ENCODE measurements at regions not wholly inside any gene's neighbourhood (a gene's known extent, or its start where the extent isn't known, plus 50 kb on each side); places are given as distances from the start of the nearest gene placed in this dataset.

GRCh38 chr16:60259956-60260355, 1525.8 kb upstream of the GOT2 start:
- TF ChIP-seq CTCF (IDR thresholded peaks at IDR 0.05) (no peak), POLR2A (IDR thresholded peaks at IDR 0.05) (no peak)
